ENCODE measurements at regions not wholly inside any gene's neighbourhood (a gene's known extent, or its start where the extent isn't known, plus 50 kb on each side); places are given as distances from the start of the nearest gene placed in this dataset.

- FAIRE-seq (no peak), DNase-seq (ENCODE audit: low read depth, low spot score) (no peak)
- no peaks in the 10 kb centered on the region for H4K20me1 ChIP-seq (replicated peaks; ENCODE audit: control insufficient read depth, extremely low read depth, insufficient read depth, low read length)
- no peak overlapping the region for H3K4me3 ChIP-seq (replicated peaks in 1 of 3; ENCODE audit: insufficient read depth in 1 of 3, low read depth in 1 of 3, low read length in 3 of 3)
- ChIA-PET CTCF (interaction anchor here (1.0 to 1.3 kb wide), 2 partner anchors 18 to 32 kb away, joined by 3 read pairs; no protein-coding TSS in a partner anchor), POLR2A (no interaction called here)
- H3K9me1 ChIP-seq (replicated peaks; ENCODE audit: control insufficient read depth, extremely low read depth, insufficient read depth, low read length), result no peaks in the 10 kb centered on the region
- intact Hi-C loops (cut with micrococcal nuclease), result no loop called here
- H3K9me3 ChIP-seq (replicated peaks; ENCODE audit: control insufficient read depth, insufficient read depth, low read length), result no peaks in the 10 kb centered on the region
- H2AFZ ChIP-seq (ENCODE audit: low read depth, low read length), result no peak overlapping the region
- no peaks in the 10 kb centered on the region for H3K27me3 ChIP-seq (ENCODE audit: control insufficient read depth in 2 of 2, insufficient read depth in 2 of 2, low read length in 2 of 2)
- H3K4me1 ChIP-seq (ENCODE audit: control insufficient read depth, extremely low read depth, insufficient read depth, low read length), result no peaks in the 10 kb centered on the region
- no TSS peak for BruUV-seq (replicated peaks)
- no peaks in the 10 kb centered on the region for H3K79me2 ChIP-seq (ENCODE audit: control insufficient read depth, insufficient read depth, low read length)
- TF ChIP-seq EZH2 (IDR thresholded peaks at IDR 0.05; ENCODE audit: borderline replicate concordance, low read depth, low read length, severe bottlenecking), result no peak
- TF ChIP-seq POLR2AphosphoS5 (IDR thresholded peaks at IDR 0.05; ENCODE audit: insufficient read depth, low read depth, low read length), result no peak
- TF ChIP-seq FOS (IDR thresholded peaks at IDR 0.05; ENCODE audit: borderline replicate concordance, insufficient read depth, low read length), result no peak
- no peak for TF ChIP-seq POLR2A (IDR thresholded peaks at IDR 0.05; ENCODE audit: low read depth, low read length)
- TF ChIP-seq CTCF (IDR thresholded peaks at IDR 0.05; ENCODE audit: extremely low read depth in 1 of 2, insufficient read depth in 1 of 2, low read depth in 1 of 2, low read length in 2 of 2), result no peak
- no peak for TF ChIP-seq MYC (IDR thresholded peaks at IDR 0.05; ENCODE audit: low read depth, low read length)
- TF ChIP-seq MAX (IDR thresholded peaks at IDR 0.05; ENCODE audit: insufficient read depth, insufficient read length), result no peak
- no peak for TF ChIP-seq GATA2 (IDR thresholded peaks at IDR 0.05; ENCODE audit: insufficient read depth, insufficient read length, low read depth, low read length)
- TF ChIP-seq JUN (IDR thresholded peaks at IDR 0.05; ENCODE audit: borderline replicate concordance, insufficient read depth, insufficient read length, low read depth), result no peak
- dilution Hi-C loops (cut with MboI; ENCODE audit: extremely low pct_ligation_motif_present, low sequenced_read_pairs), result no loop called here
- no peak overlapping the region for H3K9ac ChIP-seq (replicated peaks; ENCODE audit: extremely low read depth, insufficient read depth, low read length)
- no peak overlapping the region for H3K27ac ChIP-seq (ENCODE audit: insufficient read depth, low read depth, low read length)
- H3K4me2 ChIP-seq (ENCODE audit: insufficient read depth, low read length), result no peak overlapping the region
- H3K36me3 ChIP-seq (ENCODE audit: control insufficient read depth in 2 of 2, extremely low read depth in 1 of 2, insufficient read depth in 2 of 2, low read length in 2 of 2), result no peaks in the 10 kb centered on the region
Observed at GRCh38 chr13:70798385-70798784, 690.1 kb upstream of the KLHL1 start.
